ENCODE measurements at regions not wholly inside any gene's neighbourhood (a gene's known extent, or its start where the extent isn't known, plus 50 kb on each side); places are given as distances from the start of the nearest gene placed in this dataset.

DNA sequence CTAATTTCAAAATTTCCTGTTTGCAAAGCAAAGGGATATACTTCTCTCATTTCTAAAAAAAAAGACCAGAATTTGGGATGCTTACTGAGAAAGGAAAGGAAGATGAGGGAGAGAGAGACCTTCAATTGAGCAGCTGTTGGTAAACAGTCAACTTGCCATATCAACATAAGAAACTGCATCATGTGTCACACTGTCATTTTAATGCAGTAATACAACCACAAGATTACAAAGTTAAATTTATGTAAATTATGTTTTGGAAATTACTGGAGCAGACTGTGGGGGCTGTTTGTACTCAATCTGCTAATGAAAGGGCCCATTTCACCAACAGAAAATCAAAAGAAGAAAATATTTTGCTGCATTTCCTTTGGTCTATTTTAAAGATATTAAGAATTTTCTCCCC, 370.4 kb upstream of the TMPO start:
- DNase-seq: no peak

DNA sequence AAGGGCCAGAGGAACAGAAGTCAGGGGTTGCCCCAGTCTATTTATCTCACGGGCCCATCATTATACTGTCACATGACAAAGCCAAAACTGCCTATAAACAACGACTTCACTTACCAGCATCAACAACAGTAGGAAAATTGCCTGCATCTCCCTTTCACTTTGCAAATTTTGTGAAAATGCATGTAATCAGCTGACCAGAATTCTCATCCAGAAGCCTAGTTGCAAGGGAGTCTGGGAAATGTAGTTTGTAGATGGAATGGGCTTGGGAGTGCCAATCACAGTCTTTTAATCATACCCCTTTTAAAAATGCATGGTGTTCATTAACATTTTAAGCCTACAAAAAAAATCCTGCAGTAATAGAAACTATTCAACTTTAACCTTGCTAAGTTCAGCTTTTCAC, 369.3 kb upstream of the TMPO start:
- no peak for DNase-seq

DNA sequence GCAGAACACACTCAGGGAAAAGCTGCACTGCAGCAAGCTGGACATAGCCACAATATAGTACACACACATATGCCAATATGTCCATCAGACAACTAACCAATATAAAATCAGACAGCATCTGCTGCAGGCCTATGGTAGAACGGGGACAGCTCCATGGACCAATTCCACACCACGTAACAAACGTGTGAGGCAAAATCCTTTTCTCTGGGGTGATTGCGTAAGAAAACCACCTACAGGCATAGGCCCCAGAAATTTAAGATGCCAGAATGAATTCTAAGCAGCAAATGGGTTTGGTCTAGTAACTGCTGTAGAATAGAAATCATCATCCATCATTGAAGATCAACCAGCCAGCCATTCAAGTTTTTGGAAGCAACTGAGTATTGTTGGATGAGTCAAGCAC, 368.9 kb upstream of the TMPO start:
- no peak for DNase-seq

DNA sequence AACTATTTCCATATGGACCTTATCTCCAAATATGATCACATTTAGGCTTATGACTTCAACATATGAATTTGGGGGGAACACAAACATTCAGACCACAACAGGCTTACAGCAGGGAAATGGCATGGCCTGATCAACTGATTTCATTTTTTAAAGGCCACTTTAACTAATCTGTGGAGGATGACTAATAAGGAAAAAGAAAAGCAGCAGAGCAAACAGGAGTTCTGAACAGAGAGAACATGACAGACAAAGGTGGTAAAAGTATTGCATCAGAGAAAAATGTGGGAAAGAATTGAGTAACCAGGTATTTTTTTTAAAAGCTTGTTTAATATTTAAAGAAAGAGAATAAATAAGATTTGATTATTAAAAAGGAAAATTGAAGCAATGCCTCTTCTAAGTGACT, 366.1 kb upstream of the TMPO start:
- DNase-seq: no peak

DNA sequence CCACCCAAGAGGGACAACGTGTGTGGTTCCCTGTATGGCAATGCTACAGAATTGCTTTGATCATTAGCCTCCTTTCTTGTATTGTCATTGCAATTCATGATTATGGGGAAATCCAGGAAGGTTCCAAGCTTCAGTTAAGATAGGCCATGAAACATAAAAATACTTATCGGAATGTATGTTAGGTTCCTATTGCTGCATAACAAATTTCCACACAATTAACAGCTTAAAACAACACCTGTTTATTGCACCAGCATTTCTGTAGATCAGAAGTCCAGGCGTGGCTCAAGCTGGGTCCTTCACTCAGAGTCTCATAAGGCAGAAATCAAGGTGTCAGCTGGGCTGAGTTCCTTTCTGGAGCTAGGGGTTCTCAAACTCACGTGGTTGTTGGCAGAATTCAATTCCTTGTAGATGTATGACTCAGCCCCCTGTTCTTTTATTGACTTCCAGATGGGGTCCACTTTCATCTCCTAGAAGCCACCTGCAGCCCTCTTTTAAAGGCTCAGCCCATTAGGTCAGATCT, 365.6 kb upstream of the TMPO start:
- DNase-seq: no peak

DNA sequence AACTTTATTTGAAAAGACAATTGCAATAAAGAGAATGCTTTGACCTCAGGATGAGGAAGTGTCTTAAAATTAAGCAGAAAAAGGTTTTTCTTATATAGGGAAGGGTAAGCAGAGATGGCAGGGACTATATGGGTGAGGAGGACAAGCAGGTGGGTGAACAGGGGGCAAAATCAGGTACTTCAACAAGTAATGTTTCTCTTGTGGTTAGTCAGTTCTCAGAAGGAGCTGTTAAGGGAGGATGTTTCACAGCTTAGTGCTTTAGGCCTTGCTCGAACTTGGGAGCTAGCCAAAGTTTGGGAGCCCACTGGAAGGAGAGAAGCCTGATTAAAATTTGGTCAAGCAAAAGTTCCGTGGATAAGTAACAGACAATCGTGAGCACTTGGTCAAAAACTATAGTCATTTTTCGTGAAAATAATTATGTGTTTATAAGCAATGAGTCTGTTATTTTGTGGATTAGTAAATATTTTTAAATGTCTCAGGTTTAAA, 364.2 kb upstream of the TMPO start:
- DNase-seq: no peak

DNA sequence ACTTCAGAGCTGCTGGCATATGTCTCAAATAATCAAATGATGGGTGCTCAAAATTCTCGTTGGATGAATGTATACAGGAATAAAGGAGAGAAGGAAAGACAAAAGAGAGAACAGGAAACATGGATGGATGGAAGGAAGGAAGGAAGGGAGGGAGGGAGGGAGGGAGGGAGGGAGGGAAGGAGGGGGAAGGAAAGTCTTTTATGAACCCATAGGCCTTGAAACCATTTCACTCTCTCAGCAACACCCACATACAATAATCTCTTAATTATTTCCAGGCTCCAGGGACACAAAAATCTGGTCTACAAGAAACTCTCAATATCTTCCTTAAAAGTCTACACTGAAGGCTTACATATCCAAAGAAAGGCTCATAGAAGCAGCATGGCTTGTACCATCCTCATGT, 363.4 kb upstream of the TMPO start:
- no peak for DNase-seq

DNA sequence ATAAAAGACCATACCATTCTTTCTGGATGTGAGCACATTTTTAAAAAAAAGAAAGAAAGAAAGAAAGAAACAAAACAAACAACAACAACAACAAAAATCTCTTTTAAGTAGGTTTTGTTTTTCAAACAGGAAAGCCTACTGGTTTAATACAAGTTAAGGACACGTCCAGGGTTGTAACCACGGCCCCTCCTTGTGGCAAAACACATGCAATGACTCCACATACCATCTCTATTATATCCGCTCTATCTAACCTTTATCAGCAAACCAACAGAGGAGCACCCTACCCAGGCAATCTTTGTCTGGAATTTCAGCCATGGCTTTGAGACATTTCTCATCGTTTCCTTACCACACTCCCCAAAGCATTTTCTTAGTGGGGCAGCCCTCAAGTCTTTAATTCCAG, 360.5 kb upstream of the TMPO start:
- peak in 2 of 56 donors; percentile 1 to 3 for DNase-seq

DNA sequence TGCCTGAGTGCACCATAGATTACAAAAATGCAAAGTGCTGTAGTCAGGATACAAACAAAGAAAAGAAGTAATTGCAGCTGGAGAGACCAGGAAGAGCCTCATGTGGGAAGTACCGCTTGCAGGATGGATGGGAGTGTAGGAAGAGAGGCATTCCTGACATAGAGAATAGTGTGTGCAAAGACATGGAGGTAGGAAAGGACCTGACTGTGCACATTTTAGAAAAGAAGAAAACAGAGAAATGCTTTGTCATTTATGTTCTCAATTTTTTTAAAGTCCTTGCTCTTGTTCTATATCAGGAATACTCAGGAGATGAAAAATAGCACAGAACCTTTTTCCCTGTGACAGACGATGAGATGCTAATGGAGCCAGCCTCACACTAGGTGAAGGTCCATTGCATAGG, 358.7 kb upstream of the TMPO start:
- DNase-seq: no peak

DNA sequence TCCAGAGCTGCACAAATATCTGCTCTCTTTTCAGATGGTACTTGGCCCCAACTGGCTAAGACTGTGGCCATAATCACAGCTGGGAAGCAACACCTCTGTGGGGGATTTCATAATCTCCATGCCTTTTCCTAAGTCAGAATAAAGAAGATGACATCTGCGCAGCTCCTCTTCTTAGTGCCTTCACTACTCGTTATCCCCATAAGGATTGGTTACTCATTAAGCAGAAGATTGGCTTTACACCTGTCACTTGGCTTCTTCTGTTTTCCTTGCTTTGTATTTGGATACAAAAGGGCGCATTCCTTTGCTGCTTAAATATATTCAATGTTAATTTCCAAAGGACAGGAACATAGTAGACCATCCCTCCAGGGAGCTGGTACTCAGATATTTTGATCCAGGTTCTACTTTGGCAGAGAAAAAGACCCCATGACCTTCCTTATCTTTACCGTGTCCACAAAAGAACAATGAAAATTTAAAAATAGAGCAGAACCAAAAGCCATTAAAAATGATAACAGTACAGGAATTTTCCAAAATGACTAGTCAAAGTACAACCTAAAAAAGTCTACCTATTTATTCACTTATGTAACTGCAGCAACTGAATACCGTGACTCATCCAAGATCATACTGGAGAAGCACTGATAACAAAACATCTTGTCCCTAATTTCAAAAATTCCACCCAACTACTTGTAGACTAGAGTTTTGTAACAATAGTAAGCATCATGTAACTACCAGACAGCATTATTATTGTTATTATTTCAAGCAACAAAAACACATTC, 352.3 kb upstream of the TMPO start:
- DNase-seq: no peak

DNA sequence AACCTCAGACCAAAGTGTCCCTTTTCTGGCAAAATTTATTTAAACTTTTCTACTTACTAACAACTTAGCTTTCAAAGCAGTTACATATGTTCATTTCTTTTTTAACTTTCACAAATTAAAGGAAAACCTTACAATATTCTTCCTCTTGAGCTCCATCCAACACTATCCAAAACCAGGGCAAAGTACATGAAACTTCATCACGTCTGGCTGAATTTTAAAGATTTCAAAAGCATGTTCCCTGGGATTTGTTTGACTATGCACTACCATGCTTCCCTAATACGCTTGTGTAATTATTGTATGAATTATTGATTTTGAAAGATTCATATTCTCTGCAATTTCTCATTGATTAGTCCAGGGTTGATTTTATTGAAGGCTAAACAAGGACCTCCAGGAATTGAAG, 343.1 kb upstream of the TMPO start:
- no peak for DNase-seq

DNA sequence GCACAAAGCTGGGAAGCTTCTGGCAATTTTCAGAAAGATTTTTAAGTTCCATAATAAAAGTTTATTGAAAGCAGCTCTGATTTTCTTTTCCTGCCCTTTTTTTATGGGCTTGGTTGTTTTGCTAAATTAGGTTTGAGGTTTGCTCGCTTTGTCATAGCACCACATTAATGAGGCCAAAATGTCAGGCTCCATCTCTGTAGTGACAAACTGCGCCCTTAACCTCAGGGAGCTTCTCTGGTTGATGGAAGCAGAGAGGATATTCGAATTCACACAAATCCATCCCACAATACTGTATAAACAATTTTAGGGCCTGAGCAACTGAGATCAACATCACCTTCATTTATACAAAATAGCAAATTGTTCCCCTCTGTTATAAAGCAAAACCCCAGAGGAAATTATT, 342.6 kb upstream of the TMPO start:
- no peak for DNase-seq

DNA sequence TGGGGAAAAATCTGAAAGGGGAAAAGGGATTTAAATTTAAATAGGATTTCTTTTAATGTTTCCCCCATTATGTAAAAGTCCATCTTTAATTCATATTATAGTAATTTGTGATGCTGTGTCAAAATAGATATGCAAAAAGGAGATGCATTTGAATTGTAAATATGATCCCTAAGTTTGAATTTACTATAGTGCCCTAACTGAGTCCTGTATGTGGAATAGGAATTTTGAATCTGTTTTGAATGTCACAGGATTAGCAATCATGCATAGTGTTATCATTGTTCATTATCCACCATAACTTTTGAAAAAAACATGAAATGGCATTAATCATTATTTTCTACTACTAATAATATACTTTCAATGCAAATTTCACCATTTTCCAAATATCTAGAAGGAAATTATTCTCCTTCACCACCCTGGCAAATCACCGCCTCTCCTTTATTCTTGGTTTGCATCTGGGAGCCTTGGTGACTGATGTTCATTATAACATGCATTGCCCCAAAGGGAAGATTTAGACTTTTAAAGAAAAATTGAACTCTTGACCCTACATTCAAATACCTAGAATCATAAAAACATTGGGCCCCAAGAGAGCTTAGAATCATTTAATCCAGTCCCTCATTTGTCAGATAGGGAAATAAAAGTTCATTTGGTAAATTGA, 341.5 kb upstream of the TMPO start:
- DNase-seq: no peak

DNA sequence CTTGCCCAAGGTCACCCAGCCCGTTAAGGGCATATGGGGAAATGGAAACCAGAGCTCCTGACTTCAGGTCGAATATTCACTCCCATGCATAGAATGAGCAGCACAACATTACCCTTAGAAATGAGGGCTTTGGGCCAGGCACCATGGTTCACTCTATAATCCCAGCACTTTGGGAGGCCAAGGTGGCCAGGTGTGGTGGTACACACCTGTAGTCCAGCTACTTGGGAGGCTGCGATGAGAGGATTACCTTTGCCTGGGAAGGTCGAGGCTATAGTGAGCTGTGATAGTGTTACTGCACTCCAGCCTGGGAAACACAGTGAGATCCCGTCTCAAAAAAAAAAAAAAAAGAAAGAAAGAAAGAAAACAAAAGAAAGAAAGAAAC, 341.0 kb upstream of the TMPO start:
- no peak for DNase-seq

DNA sequence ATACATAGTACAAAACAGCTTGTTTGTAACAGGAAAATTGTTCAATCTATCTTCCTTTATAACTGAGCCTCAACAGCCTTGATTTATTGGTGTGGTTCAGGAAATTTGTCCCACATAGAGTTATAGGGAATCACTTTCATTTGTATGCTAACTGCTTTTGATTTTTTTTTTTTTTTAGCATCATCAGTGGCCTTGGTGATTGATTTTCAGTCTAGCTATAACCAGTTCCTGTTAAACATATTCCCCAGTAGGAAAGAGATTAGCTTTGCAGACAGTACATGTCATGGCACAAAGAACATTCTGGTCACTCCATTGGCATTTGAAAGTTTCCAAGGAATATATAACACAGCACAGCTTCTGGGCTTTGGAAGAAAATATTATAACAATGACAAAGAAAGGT, 337.3 kb upstream of the TMPO start:
- no peak for DNase-seq

DNA sequence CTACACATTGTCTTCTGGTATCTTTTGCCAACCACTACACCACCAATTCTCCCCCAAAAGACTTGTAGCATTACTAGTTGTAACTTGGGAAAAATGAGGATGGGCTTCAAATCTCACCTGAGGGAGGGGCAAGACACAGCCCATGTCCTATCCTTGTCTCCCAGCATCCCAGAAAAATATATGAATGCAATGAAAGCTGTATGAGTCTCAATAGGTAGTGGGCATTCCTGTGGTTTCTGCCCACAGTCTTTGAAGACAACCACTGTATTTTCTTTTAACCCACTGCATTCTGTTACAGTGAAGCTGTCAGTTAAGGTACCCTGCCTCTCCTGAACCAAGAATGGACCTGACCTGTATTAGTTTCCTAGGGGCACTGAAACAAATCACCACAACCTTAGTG, 336.2 kb upstream of the TMPO start:
- DNase-seq: no peak

DNA sequence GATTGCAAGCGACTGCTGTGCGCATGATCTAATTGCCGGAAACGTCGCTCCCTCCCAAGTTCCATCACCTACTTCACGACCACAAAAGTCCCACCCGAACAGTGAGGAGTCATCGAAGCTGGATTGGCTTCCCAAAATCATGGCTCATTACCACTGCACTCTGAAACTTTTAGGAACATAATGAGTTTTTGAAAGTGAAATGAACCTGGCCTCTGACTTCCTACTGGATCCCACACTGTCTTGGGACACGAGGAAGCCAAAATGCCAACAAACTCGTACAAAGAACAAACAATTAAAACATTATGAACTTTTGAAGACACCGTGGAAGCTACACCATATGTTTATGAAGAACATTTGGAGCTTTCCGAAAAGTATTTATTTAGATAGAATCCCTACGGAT, 334.8 kb upstream of the TMPO start:
- DNase-seq: no peak

DNA sequence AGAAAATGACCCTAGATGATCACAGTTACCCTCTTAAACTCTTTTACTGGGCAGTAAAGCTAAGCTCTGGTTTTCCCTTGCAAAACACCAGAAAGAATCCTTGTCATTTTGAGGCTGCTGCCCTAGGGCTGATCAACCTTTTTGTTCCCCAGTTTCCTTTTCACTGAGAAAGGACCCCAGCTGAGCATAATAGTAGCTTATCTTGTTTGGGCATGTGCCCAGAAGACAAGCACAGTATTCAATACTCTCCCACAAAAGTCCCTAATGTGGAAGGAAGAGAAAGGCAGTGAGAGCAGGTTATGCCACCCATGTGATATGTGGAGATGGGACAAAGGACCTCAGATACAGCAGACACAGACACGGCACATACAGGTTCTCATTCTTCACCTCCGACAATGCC, 332.6 kb upstream of the TMPO start:
- no peak for DNase-seq

DNA sequence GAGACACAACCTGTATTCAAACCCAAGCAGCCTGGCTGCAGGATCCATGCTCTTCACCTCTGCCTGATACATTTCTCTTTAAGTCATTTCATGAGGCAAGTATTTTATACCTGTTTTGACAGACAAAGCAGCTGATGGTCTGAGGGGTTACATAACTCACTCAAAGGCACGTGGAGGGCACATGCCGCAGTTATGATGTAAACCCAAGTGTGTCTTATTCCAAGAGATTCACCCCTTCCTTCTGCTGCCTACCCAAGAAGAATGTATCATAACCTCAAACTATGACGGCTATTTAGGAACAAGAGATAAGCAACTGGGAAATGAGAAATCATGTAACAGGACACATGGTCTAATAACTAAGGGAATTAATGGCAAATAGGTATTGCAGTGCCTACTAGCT, 329.8 kb upstream of the TMPO start:
- DNase-seq: no peak

DNA sequence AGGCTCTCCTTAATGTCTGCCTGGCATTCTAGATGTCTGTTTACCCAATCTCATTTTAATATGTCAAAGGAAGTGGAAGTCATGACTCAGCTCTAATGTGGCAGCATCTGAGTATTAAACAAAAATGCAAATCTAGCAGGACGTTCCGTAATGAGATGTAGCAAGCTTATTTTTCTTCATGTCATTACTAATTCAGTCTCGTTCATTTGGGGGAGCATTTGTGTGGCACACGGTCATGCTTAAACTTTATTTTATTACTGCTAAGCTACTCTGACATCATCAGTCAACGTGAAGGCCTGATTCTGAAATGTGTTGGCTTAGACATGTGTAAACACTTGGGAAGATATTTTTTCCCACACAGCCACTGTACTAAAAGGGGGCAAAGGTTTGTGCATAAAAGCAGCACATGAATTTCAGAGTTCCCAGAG, 326.7 kb upstream of the TMPO start:
- no peak for DNase-seq

DNA sequence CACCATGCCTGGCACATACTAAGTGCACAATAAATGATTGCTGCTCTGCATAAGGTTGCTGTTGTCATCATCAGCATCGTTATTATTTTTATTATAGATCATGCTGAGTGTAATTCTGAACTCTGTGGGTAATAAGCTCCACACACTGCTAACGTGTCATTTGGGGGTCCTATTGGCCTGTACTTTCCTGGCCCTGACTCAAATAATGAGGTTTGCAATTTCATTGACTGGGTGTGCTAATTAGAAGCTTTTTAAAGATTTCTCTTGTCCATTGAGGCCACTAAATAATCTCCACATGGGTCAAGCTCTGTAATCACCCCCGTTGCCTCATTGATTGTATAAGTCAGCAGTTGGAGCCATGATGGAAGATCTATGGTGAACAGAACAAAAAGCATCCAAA, 320.8 kb upstream of the TMPO start:
- no peak for DNase-seq

DNA sequence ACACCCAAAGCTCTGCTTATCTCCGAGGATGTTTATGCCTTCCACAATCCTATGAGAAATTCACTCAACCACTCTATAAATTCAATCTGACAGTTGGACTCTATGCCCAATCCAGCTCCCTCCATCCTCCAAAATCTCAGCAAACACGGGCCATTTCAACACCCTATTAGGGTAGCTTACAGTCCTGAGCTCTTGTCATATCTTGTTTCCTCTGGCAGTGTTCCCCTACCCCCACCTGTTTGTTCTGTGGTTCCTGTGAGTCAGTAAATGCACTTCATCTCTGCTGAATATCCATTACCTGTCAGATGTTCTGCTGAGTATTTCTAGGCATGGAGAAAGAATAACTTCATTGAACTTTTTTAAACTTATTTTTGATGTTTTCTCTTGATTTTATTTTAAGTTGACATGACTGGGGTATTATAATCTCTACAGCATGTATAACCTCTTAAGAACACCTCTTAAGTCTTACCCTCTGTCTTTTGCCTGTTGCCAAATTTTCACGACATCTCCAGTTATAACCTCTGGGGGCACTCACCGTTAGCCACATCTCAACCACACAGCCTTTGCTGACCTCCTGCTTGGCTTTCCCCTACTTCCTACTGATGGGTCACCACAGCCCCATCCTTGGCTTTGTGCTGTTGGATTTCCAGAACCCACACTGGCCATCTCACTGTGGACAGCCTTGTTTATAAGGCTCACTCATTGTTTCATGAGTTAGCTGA, 317.0 kb upstream of the TMPO start:
- no peak for DNase-seq

Measured in amygdala (tissue), 56 donors.